ENCODE measurements at regions not wholly inside any gene's neighbourhood (a gene's known extent, or its start where the extent isn't known, plus 50 kb on each side); places are given as distances from the start of the nearest gene placed in this dataset.

DNA sequence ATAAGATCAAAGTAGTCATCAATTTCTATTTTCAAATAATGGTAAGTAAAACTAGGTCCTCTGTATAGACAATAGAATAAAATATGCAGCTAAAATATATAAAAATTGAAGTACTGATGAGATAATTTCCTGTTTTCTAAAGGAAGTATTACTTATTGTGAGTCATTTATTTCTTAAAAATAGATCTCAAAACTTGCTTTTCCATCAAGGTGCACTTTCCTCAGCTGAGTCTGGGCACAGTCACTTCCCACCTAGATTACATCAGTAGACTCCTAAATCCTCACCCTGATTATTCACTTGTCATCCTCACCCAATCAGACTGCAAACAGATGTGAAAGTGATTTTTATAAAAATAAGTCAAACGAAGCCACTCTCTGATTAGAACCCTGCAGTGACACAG lies 211.5 kb downstream of the POM121L12 start:
- no peak overlapping the region for H3K4me3 Mint-ChIP-seq (ENCODE audit: unreplicated experiment)
- H3K9me3 Mint-ChIP-seq (ENCODE audit: unreplicated experiment): no peaks in the 10 kb centered on the region
- no peak for DNase-seq (ENCODE audit: low spot score)
- TF ChIP-seq, protein P1, sequence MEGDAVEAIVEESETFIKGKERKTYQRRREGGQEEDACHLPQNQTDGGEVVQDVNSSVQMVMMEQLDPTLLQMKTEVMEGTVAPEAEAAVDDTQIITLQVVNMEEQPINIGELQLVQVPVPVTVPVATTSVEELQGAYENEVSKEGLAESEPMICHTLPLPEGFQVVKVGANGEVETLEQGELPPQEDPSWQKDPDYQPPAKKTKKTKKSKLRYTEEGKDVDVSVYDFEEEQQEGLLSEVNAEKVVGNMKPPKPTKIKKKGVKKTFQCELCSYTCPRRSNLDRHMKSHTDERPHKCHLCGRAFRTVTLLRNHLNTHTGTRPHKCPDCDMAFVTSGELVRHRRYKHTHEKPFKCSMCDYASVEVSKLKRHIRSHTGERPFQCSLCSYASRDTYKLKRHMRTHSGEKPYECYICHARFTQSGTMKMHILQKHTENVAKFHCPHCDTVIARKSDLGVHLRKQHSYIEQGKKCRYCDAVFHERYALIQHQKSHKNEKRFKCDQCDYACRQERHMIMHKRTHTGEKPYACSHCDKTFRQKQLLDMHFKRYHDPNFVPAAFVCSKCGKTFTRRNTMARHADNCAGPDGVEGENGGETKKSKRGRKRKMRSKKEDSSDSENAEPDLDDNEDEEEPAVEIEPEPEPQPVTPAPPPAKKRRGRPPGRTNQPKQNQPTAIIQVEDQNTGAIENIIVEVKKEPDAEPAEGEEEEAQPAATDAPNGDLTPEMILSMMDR (IDR thresholded peaks at IDR 0.05; ENCODE audit: unreplicated experiment): no peak
- H3K27ac Mint-ChIP-seq (ENCODE audit: unreplicated experiment): no peak overlapping the region
- H3K36me3 Mint-ChIP-seq (ENCODE audit: low read depth, unreplicated experiment): no peaks in the 10 kb centered on the region
- H3K4me1 Mint-ChIP-seq (ENCODE audit: unreplicated experiment): no peaks in the 10 kb centered on the region
- H3K27me3 Mint-ChIP-seq (ENCODE audit: unreplicated experiment): peaks cover 1% of the 10 kb centered on the region

- Mint-ChIP-seq H3K9me3 (ENCODE audit: unreplicated experiment) (no peaks in the 10 kb centered on the region), H3K27me3 (ENCODE audit: unreplicated experiment) (no peaks in the 10 kb centered on the region), H3K4me1 (ENCODE audit: unreplicated experiment) (no peaks in the 10 kb centered on the region), H3K27ac (ENCODE audit: unreplicated experiment) (no peak overlapping the region), H3K36me3 (ENCODE audit: low read depth, unreplicated experiment) (no peaks in the 10 kb centered on the region), H3K4me3 (ENCODE audit: unreplicated experiment) (no peak overlapping the region)
- TF ChIP-seq, protein P1 (IDR thresholded peaks at IDR 0.05; ENCODE audit: unreplicated experiment): no peak
- DNase-seq (ENCODE audit: low spot score): no peak
Measured at GRCh38 chr7:53252539-53252938, 217.1 kb downstream of the POM121L12 start.

GRCh38 chr7:53272081-53272480 lies 236.6 kb downstream of the POM121L12 start:
- DNase-seq (ENCODE audit: low spot score): no peak
- TF ChIP-seq, protein P1 (IDR thresholded peaks at IDR 0.05; ENCODE audit: unreplicated experiment): no peak
- H3K27ac Mint-ChIP-seq (ENCODE audit: unreplicated experiment): no peak overlapping the region
- H3K36me3 Mint-ChIP-seq (ENCODE audit: low read depth, unreplicated experiment): no peaks in the 10 kb centered on the region
- H3K27me3 Mint-ChIP-seq (ENCODE audit: unreplicated experiment): no peaks in the 10 kb centered on the region
- no peaks in the 10 kb centered on the region for H3K9me3 Mint-ChIP-seq (ENCODE audit: unreplicated experiment)
- no peaks in the 10 kb centered on the region for H3K4me1 Mint-ChIP-seq (ENCODE audit: unreplicated experiment)
- no peak overlapping the region for H3K4me3 Mint-ChIP-seq (ENCODE audit: unreplicated experiment)

GRCh38 chr7:53281312-53281711 lies 245.9 kb downstream of the POM121L12 start:
- no peak for DNase-seq (ENCODE audit: low spot score)
- Mint-ChIP-seq H3K36me3 (ENCODE audit: low read depth, unreplicated experiment) (no peaks in the 10 kb centered on the region), H3K27ac (ENCODE audit: unreplicated experiment) (no peak overlapping the region), H3K4me1 (ENCODE audit: unreplicated experiment) (no peaks in the 10 kb centered on the region), H3K4me3 (ENCODE audit: unreplicated experiment) (no peak overlapping the region), H3K27me3 (ENCODE audit: unreplicated experiment) (no peaks in the 10 kb centered on the region), H3K9me3 (ENCODE audit: unreplicated experiment) (no peaks in the 10 kb centered on the region)
- TF ChIP-seq, protein P1 (IDR thresholded peaks at IDR 0.05; ENCODE audit: unreplicated experiment): no peak

GRCh38 chr7:53292341-53292740 lies 256.9 kb downstream of the POM121L12 start:
- no peaks in the 10 kb centered on the region for H3K36me3 Mint-ChIP-seq (ENCODE audit: low read depth, unreplicated experiment)

More at GRCh38 chr7:53292341-53292740, 256.9 kb downstream of the POM121L12 start:
- no peak overlapping the region for H3K27ac Mint-ChIP-seq (ENCODE audit: unreplicated experiment)
- peaks cover under 1% of the 10 kb centered on the region for H3K27me3 Mint-ChIP-seq (ENCODE audit: unreplicated experiment)
- no peak overlapping the region for H3K4me3 Mint-ChIP-seq (ENCODE audit: unreplicated experiment)
- TF ChIP-seq, protein P1 (IDR thresholded peaks at IDR 0.05; ENCODE audit: unreplicated experiment): no peak
- H3K9me3 Mint-ChIP-seq (ENCODE audit: unreplicated experiment): peaks cover 6% of the 10 kb centered on the region
- DNase-seq (ENCODE audit: low spot score): no peak
- no peaks in the 10 kb centered on the region for H3K4me1 Mint-ChIP-seq (ENCODE audit: unreplicated experiment)

All from endothelial cell (in vitro differentiated cells).